PFSK-1 (cell line): ENCODE measurements at regions not wholly inside any gene's neighbourhood (a gene's known extent, or its start where the extent isn't known, plus 50 kb on each side); places are given as distances from the start of the nearest gene placed in this dataset.

Experiments used
- FOXP2 ChIP-seq: optimal IDR thresholded peaks from 2 replicates; pipeline ENCODE3; 2011; ENCODE audit warnings: borderline replicate concordance, control low read depth, inconsistent platforms; ENCODE audit not compliant: insufficient read depth; ENCODE audit errors: extremely low read length, extremely low read depth
- POLR2AphosphoS5 ChIP-seq: IDR thresholded peaks from 2 replicates; pipeline ENCODE4 v1.6.1; 2012; ENCODE audit warnings: low read depth, mild to moderate bottlenecking, control low read depth, low read length, moderate library complexity
- SIN3A ChIP-seq: IDR thresholded peaks from 2 replicates; pipeline ENCODE4 v1.6.1; 2012; ENCODE audit warnings: mild to moderate bottlenecking, low read length, moderate library complexity, borderline replicate concordance; ENCODE audit not compliant: insufficient read depth
- TAF1 ChIP-seq: IDR thresholded peaks from 2 replicates; pipeline ENCODE4 v1.6.1; 2012; ENCODE audit warnings: low read length, control low read depth, borderline replicate concordance; ENCODE audit not compliant: insufficient read depth
- TF ChIP-seq, protein P1 (sequence below), 2 experiments: IDR thresholded peaks; 2 replicates each; pipeline versions ENCODE4 v1.6.1 to v1.8.0; 2011 to 2012; ENCODE audit warnings: low read depth in 2 of 2, low read length in 2 of 2, control low read depth in 1 of 2, inconsistent platforms in 1 of 2, mild to moderate bottlenecking in 1 of 2, moderate library complexity in 1 of 2; ENCODE audit not compliant: insufficient read depth in 1 of 2

DNA sequence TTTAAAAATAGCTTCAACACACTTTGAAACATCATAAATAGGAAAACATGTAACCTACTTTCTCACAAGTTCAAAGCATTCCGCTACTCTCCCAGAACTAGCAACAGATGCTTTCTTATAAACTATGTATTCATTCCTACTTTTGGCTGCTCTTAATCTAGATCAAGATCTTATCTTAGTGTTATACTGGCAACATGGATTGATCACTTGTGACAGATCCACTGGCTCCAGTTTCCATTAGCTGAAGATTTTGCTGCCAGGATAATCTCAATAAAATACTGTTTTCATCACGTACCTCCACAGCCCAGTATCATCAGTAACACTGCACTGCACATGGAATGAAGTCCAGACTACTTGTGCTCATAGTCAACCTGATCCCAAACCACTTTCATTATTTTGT lies 491.7 kb upstream of the AGTR1 start:
- TF ChIP-seq SIN3A (no peak), FOXP2 (no peak), TAF1 (no peak), POLR2AphosphoS5 (no peak)
- TF ChIP-seq, protein P1, sequence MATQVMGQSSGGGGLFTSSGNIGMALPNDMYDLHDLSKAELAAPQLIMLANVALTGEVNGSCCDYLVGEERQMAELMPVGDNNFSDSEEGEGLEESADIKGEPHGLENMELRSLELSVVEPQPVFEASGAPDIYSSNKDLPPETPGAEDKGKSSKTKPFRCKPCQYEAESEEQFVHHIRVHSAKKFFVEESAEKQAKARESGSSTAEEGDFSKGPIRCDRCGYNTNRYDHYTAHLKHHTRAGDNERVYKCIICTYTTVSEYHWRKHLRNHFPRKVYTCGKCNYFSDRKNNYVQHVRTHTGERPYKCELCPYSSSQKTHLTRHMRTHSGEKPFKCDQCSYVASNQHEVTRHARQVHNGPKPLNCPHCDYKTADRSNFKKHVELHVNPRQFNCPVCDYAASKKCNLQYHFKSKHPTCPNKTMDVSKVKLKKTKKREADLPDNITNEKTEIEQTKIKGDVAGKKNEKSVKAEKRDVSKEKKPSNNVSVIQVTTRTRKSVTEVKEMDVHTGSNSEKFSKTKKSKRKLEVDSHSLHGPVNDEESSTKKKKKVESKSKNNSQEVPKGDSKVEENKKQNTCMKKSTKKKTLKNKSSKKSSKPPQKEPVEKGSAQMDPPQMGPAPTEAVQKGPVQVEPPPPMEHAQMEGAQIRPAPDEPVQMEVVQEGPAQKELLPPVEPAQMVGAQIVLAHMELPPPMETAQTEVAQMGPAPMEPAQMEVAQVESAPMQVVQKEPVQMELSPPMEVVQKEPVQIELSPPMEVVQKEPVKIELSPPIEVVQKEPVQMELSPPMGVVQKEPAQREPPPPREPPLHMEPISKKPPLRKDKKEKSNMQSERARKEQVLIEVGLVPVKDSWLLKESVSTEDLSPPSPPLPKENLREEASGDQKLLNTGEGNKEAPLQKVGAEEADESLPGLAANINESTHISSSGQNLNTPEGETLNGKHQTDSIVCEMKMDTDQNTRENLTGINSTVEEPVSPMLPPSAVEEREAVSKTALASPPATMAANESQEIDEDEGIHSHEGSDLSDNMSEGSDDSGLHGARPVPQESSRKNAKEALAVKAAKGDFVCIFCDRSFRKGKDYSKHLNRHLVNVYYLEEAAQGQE (IDR thresholded peaks at IDR 0.05; ENCODE audit: insufficient read depth in 1 of 2, low read depth in 2 of 2, low read length in 2 of 2): no peak

DNA sequence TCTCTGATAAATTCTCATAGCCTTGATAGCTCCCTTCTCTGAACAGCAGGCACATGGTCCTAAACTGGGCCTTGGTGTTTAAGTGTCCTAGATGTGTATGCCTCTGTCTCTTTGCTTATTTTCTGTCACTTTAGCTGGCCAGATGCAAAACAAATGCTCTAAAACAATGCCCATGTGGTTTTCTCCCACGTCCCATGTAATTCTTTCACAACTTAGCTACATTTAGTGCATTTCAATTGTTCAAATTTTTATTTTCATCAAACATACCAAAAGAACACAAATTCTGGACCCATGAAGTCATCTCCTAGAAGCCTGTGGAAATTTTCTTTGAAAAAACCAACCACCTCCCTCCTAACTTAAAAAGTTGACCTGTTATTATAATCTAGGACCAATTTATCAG lies 491.3 kb upstream of the AGTR1 start:
- TF ChIP-seq FOXP2 (no peak), POLR2AphosphoS5 (no peak), SIN3A (no peak), TAF1 (no peak)
- TF ChIP-seq, protein P1 (IDR thresholded peaks at IDR 0.05; ENCODE audit: insufficient read depth in 1 of 2, low read depth in 2 of 2, low read length in 2 of 2): no peak

DNA sequence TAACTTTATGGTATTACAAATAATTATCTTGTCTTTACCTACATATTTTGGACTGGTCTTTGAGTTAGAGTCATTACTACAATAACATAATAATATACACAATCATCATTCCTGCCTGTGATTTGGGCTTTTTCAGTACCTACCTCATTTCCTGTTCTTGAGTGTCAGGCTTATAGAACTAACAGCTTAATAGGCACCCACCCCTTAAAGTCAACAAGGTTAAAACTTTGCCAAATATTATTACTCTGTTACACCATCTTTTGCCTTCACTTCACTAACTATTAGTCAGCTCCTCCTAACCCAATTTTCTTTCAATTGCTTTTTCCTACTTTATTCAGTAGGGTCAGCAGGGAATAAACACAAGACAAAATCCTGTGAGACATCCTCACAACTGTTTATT lies 488.7 kb upstream of the AGTR1 start:
- TF ChIP-seq POLR2AphosphoS5: no peak

DNA sequence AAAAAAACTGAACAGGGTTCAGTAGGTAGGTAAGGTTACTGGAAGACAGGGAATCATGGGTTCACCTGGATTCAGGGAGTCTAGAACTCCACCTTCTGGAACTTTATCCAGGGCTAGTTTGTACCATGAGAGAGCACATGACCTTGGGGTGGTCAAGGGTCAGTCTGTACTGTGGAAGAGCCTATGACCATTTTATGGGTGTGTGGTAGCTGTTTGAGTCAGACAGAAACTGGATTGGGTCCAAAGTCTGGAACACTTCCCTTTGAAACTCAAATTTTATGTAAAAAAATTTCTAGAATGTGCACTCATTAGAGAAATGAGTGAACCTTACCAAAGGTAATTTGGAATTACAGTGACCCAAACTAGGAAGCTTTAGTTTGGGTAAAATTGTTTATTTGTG lies 486.0 kb upstream of the AGTR1 start:
- TF ChIP-seq SIN3A: no peak
- TF ChIP-seq, protein P1 (IDR thresholded peaks at IDR 0.05; ENCODE audit: insufficient read depth in 1 of 2, low read depth in 2 of 2, low read length in 2 of 2): no peak
- no peak for TF ChIP-seq TAF1
- no peak for TF ChIP-seq FOXP2
- TF ChIP-seq POLR2AphosphoS5: no peak

DNA sequence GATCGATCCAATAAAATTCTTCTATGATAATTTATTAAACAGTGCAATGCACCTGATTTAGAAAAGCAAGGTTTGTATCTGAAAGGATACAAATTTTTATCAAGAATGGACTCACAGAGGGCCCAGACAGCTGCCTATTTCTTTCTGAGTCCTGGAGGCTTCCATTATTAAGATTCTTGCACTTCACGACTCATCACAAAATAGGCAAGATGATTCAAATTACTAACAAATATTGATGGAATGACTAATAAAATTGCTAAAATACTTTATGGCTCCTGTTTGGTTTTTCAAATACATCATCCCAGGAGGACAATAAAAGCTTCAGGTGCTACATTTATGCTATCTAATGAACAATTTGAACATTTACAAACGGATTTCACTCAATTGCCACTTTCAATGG lies 483.0 kb upstream of the AGTR1 start:
- no peak for TF ChIP-seq SIN3A
- TF ChIP-seq FOXP2: no peak
- TF ChIP-seq TAF1: no peak
- no peak for TF ChIP-seq POLR2AphosphoS5
- TF ChIP-seq, protein P1 (IDR thresholded peaks at IDR 0.05; ENCODE audit: insufficient read depth in 1 of 2, low read depth in 2 of 2, low read length in 2 of 2): no peak
